A549 (cell line): ENCODE measurements at regions not wholly inside any gene's neighbourhood (a gene's known extent, or its start where the extent isn't known, plus 50 kb on each side); places are given as distances from the start of the nearest gene placed in this dataset.

ENCODE experiments used
- ATAC-seq, 2 experiments: fragments of 200-7000 bp in 1 of 2; fragments of >200 bp in 1 of 2; cut with Nextera tagmentation in 1 of 2; cut with Tn5 transposase in 1 of 2; 3 replicates each; pipeline versions ENCODE4 v1.8.0 to v1.9.1; 2018 to 2020; ENCODE audit warnings: mild to moderate bottlenecking in 1 of 2, moderate library complexity in 1 of 2
- CTCF ChIA-PET: fragments of 300-600 bp; sonication (Branson Sonifier 250); formaldehyde crosslinking; extraction: SDS; loops from one replicate; lab custom pipeline; 2021; ENCODE audit warnings: antibody characterized with exemption, inconsistent platforms; lab: Yijun Ruan, JAX
- POLR2A ChIA-PET: fragments of 350-600 bp; formaldehyde crosslinking; extraction: SDS; loops from one replicate; lab custom pipeline; 2021; ENCODE audit warnings: antibody characterized with exemption, inconsistent platforms; lab: Yijun Ruan, JAX
- DNase-seq, 2 experiments: peaks; one replicate each; pipeline versions ENCODE4 v3.0.0 to v3.0.0-alpha.2; 2011 to 2016; ENCODE audit warnings: low read depth in 1 of 2, low spot score in 1 of 2
- FAIRE-seq: peaks from 2 replicates; lab custom pipeline; 2011; peaks lifted over from hg19 to GRCh38; lab: Jason Lieb, UNC
- H3K27ac ChIP-seq, 2 experiments: fragments of >200 bp; sonication (Bioruptor Twin); formaldehyde crosslinking; 3 replicates each; pipeline ENCODE4 v1.5.1; 2016 to 2017
- H3K4me1 ChIP-seq: fragments of >200 bp; sonication (Bioruptor Twin); formaldehyde crosslinking; 3 replicates; pipeline ENCODE4 v1.6.1; 2016
- H3K4me2 ChIP-seq: fragments of >200 bp; sonication (Bioruptor Twin); formaldehyde crosslinking; 3 replicates; pipeline ENCODE4 v1.6.1; 2016
- H3K4me3 ChIP-seq: fragments of >200 bp; sonication (Bioruptor Twin); formaldehyde crosslinking; 3 replicates; pipeline ENCODE4 v1.5.1; 2016
- H3K9me3 ChIP-seq: fragments of >200 bp; sonication (Bioruptor Twin); formaldehyde crosslinking; 3 replicates; pipeline ENCODE4 v1.6.1; 2016
- EHF ChIP-seq: fragments of 250-450 bp; sonication (Bioruptor Pico); IDR thresholded peaks from 2 replicates; pipeline ENCODE4 v1.5.0; 2020; ENCODE audit warnings: mild to moderate bottlenecking
- EHMT2 ChIP-seq: fragments of 200-600 bp; sonication (generic); IDR thresholded peaks from 2 replicates; pipeline ENCODE4 v1.6.1; 2016; ENCODE audit warnings: antibody characterized with exemption, low read depth, mild to moderate bottlenecking, moderate library complexity
- ELK1 ChIP-seq: fragments of 150-350 bp; IDR thresholded peaks from 2 replicates; pipeline ENCODE4 v1.6.1; 2014; ENCODE audit warnings: low read depth, mild to moderate bottlenecking, low read length
- FOSL2 ChIP-seq, 2 experiments: fragments of 450-650 bp in 1 of 2; fragments of >200 bp in 1 of 2; sonication (Bioruptor Twin) in 1 of 2; formaldehyde crosslinking; IDR thresholded peaks; 2 replicates each; pipeline versions ENCODE4 v1.5.0 to v1.6.1; 2016 to 2020; ENCODE audit warnings: mild to moderate bottlenecking in 1 of 2, moderate library complexity in 1 of 2
- HDAC2 ChIP-seq: fragments of 200-600 bp; sonication (generic); IDR thresholded peaks from 2 replicates; pipeline ENCODE4 v1.6.1; 2016
- HOXA7 ChIP-seq: fragments of 250-450 bp; sonication (Bioruptor Pico); IDR thresholded peaks from 2 replicates; pipeline ENCODE4 v1.5.0; 2020; ENCODE audit warnings: mild to moderate bottlenecking, moderate library complexity
- HOXB5 ChIP-seq: fragments of 250-450 bp; sonication (Bioruptor Pico); IDR thresholded peaks from 2 replicates; pipeline ENCODE4 v1.5.0; 2020; ENCODE audit warnings: mild to moderate bottlenecking, moderate library complexity
- KDM1A ChIP-seq: fragments of 200-600 bp; sonication (generic); IDR thresholded peaks from 2 replicates; pipeline ENCODE4 v1.6.1; 2016; ENCODE audit warnings: low read depth, mild to moderate bottlenecking
- MAFK ChIP-seq: fragments of 450-650 bp; IDR thresholded peaks from 2 replicates; pipeline ENCODE4 v1.6.1; 2014; ENCODE audit not compliant: partially characterized antibody
- NR3C1 ChIP-seq: fragments of >200 bp; sonication (Bioruptor Twin); formaldehyde crosslinking; IDR thresholded peaks from 3 replicates; pipeline ENCODE4 v1.6.1; 2017
- PHF8 ChIP-seq: fragments of 200-600 bp; sonication (generic); IDR thresholded peaks from 2 replicates; pipeline ENCODE4 v1.6.1; 2016; ENCODE audit warnings: low read depth, mild to moderate bottlenecking, antibody characterized with exemption, moderate library complexity, borderline replicate concordance
- REST ChIP-seq: fragments of 200-600 bp; sonication (generic); IDR thresholded peaks from 2 replicates; pipeline ENCODE4 v1.6.1; 2016; ENCODE audit warnings: antibody characterized with exemption, mild to moderate bottlenecking, moderate library complexity
- SMC3 ChIP-seq: fragments of >200 bp; sonication (Bioruptor Twin); formaldehyde crosslinking; IDR thresholded peaks from 3 replicates; pipeline ENCODE4 v1.6.1; 2018; ENCODE audit warnings: inconsistent platforms
- ZSCAN20 ChIP-seq: fragments of 250-450 bp; sonication (Bioruptor Pico); IDR thresholded peaks from 2 replicates; pipeline ENCODE4 v1.8.0; 2022; ENCODE audit warnings: mild to moderate bottlenecking, moderate library complexity
- WGBS: methylation state at CpG from one replicate; pipeline ENCODE4 v1.1.6; 2017; ENCODE audit errors: missing lambda C conversion rate; 5-methylcytosine and 5-hydroxymethylcytosine counted together

GRCh38 chr11:20311444-20311843 lies 52.1 kb upstream of the HTATIP2 start:
- Histone ChIP-seq H3K4me3 (no peak overlapping the region), H3K4me2 (no peak overlapping the region), H3K4me1 (no peaks in the 10 kb centered on the region), H3K27ac (no peak overlapping the region), H3K9me3 (no peaks in the 10 kb centered on the region)
- FAIRE-seq (no peak), DNase-seq (no peak), ATAC-seq (no peak)
- ChIA-PET POLR2A (no interaction called here), CTCF (no interaction called here)
- no peak for TF ChIP-seq HOXA7 (CRISPR knock-in tag)
- TF ChIP-seq EHF (CRISPR knock-in tag), result no peak
- no peak for TF ChIP-seq KDM1A
- no peak for TF ChIP-seq FOSL2 (IDR thresholded peaks at IDR 0.05)
- no peak for TF ChIP-seq FOSL2 (CRISPR knock-in tag; IDR thresholded peaks at IDR 0.05)
- TF ChIP-seq NR3C1, result no peak
- TF ChIP-seq HDAC2, result no peak
- TF ChIP-seq PHF8, result no peak
- TF ChIP-seq ELK1, result no peak
- TF ChIP-seq HOXB5, result no peak
- no peak for TF ChIP-seq SMC3
- 46% methylated on average over 5 of the region's 5 CpGs for WGBS

GRCh38 chr11:20310596-20311394 lies 52.7 kb upstream of the HTATIP2 start:
- FAIRE-seq (no peak), DNase-seq (no peak), ATAC-seq (no peak)
- ChIA-PET CTCF (no interaction called here), POLR2A (no interaction called here)
- H3K4me3 ChIP-seq, result no peak overlapping the region
- no peak overlapping the region for H3K4me2 ChIP-seq
- no peaks in the 10 kb centered on the region for H3K4me1 ChIP-seq
- no peak overlapping the region for H3K27ac ChIP-seq
- no peak for TF ChIP-seq REST
- no peak for TF ChIP-seq HOXB5
- H3K9me3 ChIP-seq, result no peaks in the 10 kb centered on the region
- 69% methylated on average over 11 of the region's 11 CpGs for WGBS

GRCh38 chr11:20310137-20310536 lies 53.4 kb upstream of the HTATIP2 start:
- H3K4me1 ChIP-seq, result no peaks in the 10 kb centered on the region
- no peak for TF ChIP-seq ZSCAN20 (CRISPR knock-in tag)
- TF ChIP-seq MAFK, result peak; percentile 22
- TF ChIP-seq EHMT2, result no peak
- H3K27ac ChIP-seq, result no peak overlapping the region
- H3K9me3 ChIP-seq, result no peaks in the 10 kb centered on the region
- POLR2A ChIA-PET, result no interaction called here
- H3K4me3 ChIP-seq, result no peak overlapping the region
- DNase-seq (no peak), ATAC-seq (no peak), FAIRE-seq (no peak)
- WGBS, result 47% methylated on average over 9 of the region's 9 CpGs
- CTCF ChIA-PET, result no interaction called here
- no peak overlapping the region for H3K4me2 ChIP-seq
